ENCODE measurements at regions not wholly inside any gene's neighbourhood (a gene's known extent, or its start where the extent isn't known, plus 50 kb on each side); places are given as distances from the start of the nearest gene placed in this dataset.

DNA sequence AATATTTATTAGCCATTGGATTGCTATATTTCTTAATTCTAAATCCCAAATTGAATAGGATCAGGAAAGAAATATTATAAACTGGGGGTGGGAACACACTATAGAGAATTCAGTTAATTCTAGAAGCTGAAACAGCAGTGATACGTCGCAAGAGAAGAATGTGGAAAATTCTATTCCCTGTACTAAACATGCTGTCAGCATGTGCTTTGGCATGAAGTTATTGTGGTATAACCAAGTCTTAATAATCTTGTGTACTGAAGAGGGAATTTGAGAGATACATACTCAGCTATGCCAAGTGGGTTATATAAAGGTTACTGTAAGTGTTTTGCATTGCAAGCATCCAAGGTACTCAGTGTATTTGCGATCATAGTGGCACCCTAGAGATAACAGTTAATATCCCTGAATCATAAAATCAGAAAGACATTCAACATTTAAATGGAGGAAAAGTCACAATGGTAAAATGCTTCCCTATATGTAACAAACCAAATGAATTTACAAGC, 1492.9 kb upstream of the C9orf72 start:
- no peak overlapping the region for H2AFZ ChIP-seq (ENCODE audit: low read depth, low read length)
- no peak overlapping the region for H3K4me2 ChIP-seq (ENCODE audit: insufficient read depth, low read length)
- DNase-seq (ENCODE audit: extremely low read depth in 1 of 4, low spot score in 3 of 4) (no peak), FAIRE-seq (no peak), ATAC-seq (no peak)
- in situ Hi-C loops (cut with MboI) (no loop called here), intact Hi-C loops (cut with micrococcal nuclease) (no loop called here)
- no peak overlapping the region for H3K4me3 ChIP-seq
- H3K27me3 ChIP-seq (ENCODE audit: control insufficient read depth in 2 of 2, insufficient read depth in 2 of 2, low read length in 2 of 2): no peaks in the 10 kb centered on the region
- no peaks in the 10 kb centered on the region for H3K79me2 ChIP-seq (ENCODE audit: control insufficient read depth, insufficient read depth, low read length)
- no peaks in the 10 kb centered on the region for H3K9me3 ChIP-seq (replicated peaks; ENCODE audit: control insufficient read depth, insufficient read depth, low read depth, low read length)
- no peaks in the 10 kb centered on the region for H3K4me1 ChIP-seq (replicated peaks in 1 of 2; ENCODE audit: control insufficient read depth in 2 of 2, insufficient read depth in 2 of 2, low read length in 2 of 2)
- no peaks in the 10 kb centered on the region for H4K20me1 ChIP-seq (replicated peaks; ENCODE audit: control insufficient read depth, insufficient read depth, low read length)
- POLR2A ChIA-PET: no interaction called here
- CTCF ChIA-PET (ENCODE audit: low intra/inter-chr PET ratio): no interaction called here
- no peaks in the 10 kb centered on the region for H3K9me1 ChIP-seq (ENCODE audit: control insufficient read depth, insufficient read depth, low read length)
- no CpG with 5 or more reads among the region's 3 CpGs for WGBS (ENCODE audit: insufficient coverage, low coverage, missing lambda C conversion rate)
- no peak overlapping the region for H3K9ac ChIP-seq (ENCODE audit: insufficient read depth in 1 of 2, low read depth in 2 of 2, low read length in 2 of 2)
- H3K36me3 ChIP-seq (ENCODE audit: control insufficient read depth, insufficient read depth, low read length): no peaks in the 10 kb centered on the region
- no TSS peak for BruUV-seq (replicated peaks)
- no peak overlapping the region for H3K27ac ChIP-seq (ENCODE audit: extremely low read depth, low read depth, low read length)
- TF ChIP-seq MGA (IDR thresholded peaks at IDR 0.05): no peak
- no peak for TF ChIP-seq ZNF79 (CRISPR knock-in tag; IDR thresholded peaks at IDR 0.05; ENCODE audit: low read depth)
- TF ChIP-seq, protein P1, sequence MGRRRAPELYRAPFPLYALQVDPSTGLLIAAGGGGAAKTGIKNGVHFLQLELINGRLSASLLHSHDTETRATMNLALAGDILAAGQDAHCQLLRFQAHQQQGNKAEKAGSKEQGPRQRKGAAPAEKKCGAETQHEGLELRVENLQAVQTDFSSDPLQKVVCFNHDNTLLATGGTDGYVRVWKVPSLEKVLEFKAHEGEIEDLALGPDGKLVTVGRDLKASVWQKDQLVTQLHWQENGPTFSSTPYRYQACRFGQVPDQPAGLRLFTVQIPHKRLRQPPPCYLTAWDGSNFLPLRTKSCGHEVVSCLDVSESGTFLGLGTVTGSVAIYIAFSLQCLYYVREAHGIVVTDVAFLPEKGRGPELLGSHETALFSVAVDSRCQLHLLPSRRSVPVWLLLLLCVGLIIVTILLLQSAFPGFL (CRISPR knock-in tag; IDR thresholded peaks at IDR 0.05): no peak
- no peak for TF ChIP-seq CXXC5 (CRISPR knock-in tag; IDR thresholded peaks at IDR 0.05)
- TF ChIP-seq STAT5B (CRISPR knock-in tag; IDR thresholded peaks at IDR 0.05): no peak
- TF ChIP-seq, protein P2, sequence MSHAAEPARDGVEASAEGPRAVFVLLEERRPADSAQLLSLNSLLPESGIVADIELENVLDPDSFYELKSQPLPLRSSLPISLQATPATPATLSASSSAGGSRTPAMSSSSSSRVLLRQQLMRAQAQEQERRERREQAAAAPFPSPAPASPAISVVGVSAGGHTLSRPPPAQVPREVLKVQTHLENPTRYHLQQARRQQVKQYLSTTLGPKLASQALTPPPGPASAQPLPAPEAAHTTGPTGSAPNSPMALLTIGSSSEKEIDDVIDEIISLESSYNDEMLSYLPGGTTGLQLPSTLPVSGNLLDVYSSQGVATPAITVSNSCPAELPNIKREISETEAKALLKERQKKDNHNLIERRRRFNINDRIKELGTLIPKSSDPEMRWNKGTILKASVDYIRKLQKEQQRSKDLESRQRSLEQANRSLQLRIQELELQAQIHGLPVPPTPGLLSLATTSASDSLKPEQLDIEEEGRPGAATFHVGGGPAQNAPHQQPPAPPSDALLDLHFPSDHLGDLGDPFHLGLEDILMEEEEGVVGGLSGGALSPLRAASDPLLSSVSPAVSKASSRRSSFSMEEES (CRISPR knock-in tag; IDR thresholded peaks at IDR 0.05): no peak
- no peak for TF ChIP-seq EHMT2 (IDR thresholded peaks at IDR 0.05)
- TF ChIP-seq ZEB2 (IDR thresholded peaks at IDR 0.05): no peak
- TF ChIP-seq ZNF511 (CRISPR knock-in tag; IDR thresholded peaks at IDR 0.05): no peak

Data from K562 (cell line).